ENCODE measurements at regions not wholly inside any gene's neighbourhood (a gene's known extent, or its start where the extent isn't known, plus 50 kb on each side); places are given as distances from the start of the nearest gene placed in this dataset.

- Histone ChIP-seq H3K56ac (ENCODE audit: low read length) (no peak overlapping the region), H3K27me3 (ENCODE audit: insufficient read depth, low read length, poor library complexity) (no peaks in the 10 kb centered on the region), H3K27ac (ENCODE audit: low read depth, low read length) (no peak overlapping the region), H3K79me2 (ENCODE audit: control insufficient read depth, insufficient read depth, low read length) (no peaks in the 10 kb centered on the region), H3K36me3 (ENCODE audit: control insufficient read depth, insufficient read depth, low read length) (no peaks in the 10 kb centered on the region), H2AK5ac (ENCODE audit: low read length) (no peak overlapping the region), H3K4me2 (ENCODE audit: low read length) (no peak overlapping the region), H3K4me1 (ENCODE audit: control insufficient read depth, low read depth, low read length) (no peaks in the 10 kb centered on the region), H2BK5ac (ENCODE audit: low read length) (no peak overlapping the region), H3K18ac (ENCODE audit: low read length) (no peak overlapping the region), H3K4ac (ENCODE audit: low read depth, low read length) (no peak overlapping the region), H3K9ac (ENCODE audit: low read length) (no peak overlapping the region), H3K23ac (ENCODE audit: low read length) (no peak overlapping the region), H2BK15ac (replicated peaks; ENCODE audit: low read depth) (no peak overlapping the region), H3K4me3 (ENCODE audit: low read length) (no peak overlapping the region), H4K8ac (ENCODE audit: low read depth, low read length) (no peak overlapping the region), H3K79me1 (ENCODE audit: low read length) (no peaks in the 10 kb centered on the region), H4K5ac (ENCODE audit: low read length) (no peak overlapping the region), H2BK120ac (ENCODE audit: low read depth, low read length) (no peak overlapping the region)
- no peak for DNase-seq
- WGBS (ENCODE audit: extremely low coverage, insufficient coverage, low lambda C conversion rate): no CpG with 5 or more reads among the region's 3 CpGs
Measured at GRCh38 chr10:8586504-8586903, 532.0 kb downstream of the GATA3 start.

DNA sequence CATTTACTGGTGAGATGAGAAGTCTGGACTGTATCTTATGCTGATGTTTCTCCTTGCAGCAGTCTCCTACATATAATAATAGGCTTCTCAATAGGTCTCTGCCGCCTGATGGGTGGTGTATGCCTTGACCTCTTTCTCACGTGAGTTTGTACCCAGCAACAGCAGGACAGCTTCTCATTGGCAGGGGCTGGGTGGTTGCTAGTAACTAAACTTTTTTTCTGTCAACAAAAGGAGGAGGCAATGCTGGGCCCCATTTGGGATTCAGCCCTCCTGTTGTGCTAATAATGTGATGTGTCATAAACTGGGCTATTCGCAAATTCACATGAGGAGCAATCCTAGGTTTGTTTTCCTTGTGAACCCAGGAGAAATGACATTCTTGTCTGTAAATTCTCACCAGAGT, 533.6 kb downstream of the GATA3 start:
- H3K23ac ChIP-seq (ENCODE audit: low read length): no peak overlapping the region
- no peaks in the 10 kb centered on the region for H3K36me3 ChIP-seq (ENCODE audit: control insufficient read depth, insufficient read depth, low read length)
- H2BK15ac ChIP-seq (replicated peaks; ENCODE audit: low read depth): no peak overlapping the region
- H4K8ac ChIP-seq (ENCODE audit: low read depth, low read length): no peak overlapping the region
- H3K56ac ChIP-seq (ENCODE audit: low read length): no peak overlapping the region
- no peaks in the 10 kb centered on the region for H3K27me3 ChIP-seq (ENCODE audit: insufficient read depth, low read length, poor library complexity)
- no peak overlapping the region for H3K4me2 ChIP-seq (ENCODE audit: low read length)
- no peaks in the 10 kb centered on the region for H3K4me1 ChIP-seq (ENCODE audit: control insufficient read depth, low read depth, low read length)
- no peak overlapping the region for H2BK5ac ChIP-seq (ENCODE audit: low read length)
- H3K79me1 ChIP-seq (ENCODE audit: low read length): no peaks in the 10 kb centered on the region
- H3K4ac ChIP-seq (ENCODE audit: low read depth, low read length): no peak overlapping the region
- H3K18ac ChIP-seq (ENCODE audit: low read length): no peak overlapping the region
- no peak overlapping the region for H2AK5ac ChIP-seq (ENCODE audit: low read length)
- H3K27ac ChIP-seq (ENCODE audit: low read depth, low read length): no peak overlapping the region
- no peak overlapping the region for H3K4me3 ChIP-seq (ENCODE audit: low read length)
- WGBS (ENCODE audit: extremely low coverage, insufficient coverage, low lambda C conversion rate): no CpG with 5 or more reads among the region's 3 CpGs
- DNase-seq: peak; percentile 28
- no peak overlapping the region for H2BK120ac ChIP-seq (ENCODE audit: low read depth, low read length)
- no peaks in the 10 kb centered on the region for H3K79me2 ChIP-seq (ENCODE audit: control insufficient read depth, insufficient read depth, low read length)
- no peak overlapping the region for H3K9ac ChIP-seq (ENCODE audit: low read length)
- H4K5ac ChIP-seq (ENCODE audit: low read length): no peak overlapping the region

GRCh38 chr10:8590518-8590917, 536.0 kb downstream of the GATA3 start:
- Histone ChIP-seq H2AK5ac (ENCODE audit: low read length) (no peak overlapping the region), H2BK5ac (ENCODE audit: low read length) (no peak overlapping the region), H4K5ac (ENCODE audit: low read length) (no peak overlapping the region), H2BK15ac (replicated peaks; ENCODE audit: low read depth) (no peak overlapping the region), H3K27me3 (ENCODE audit: insufficient read depth, low read length, poor library complexity) (no peaks in the 10 kb centered on the region), H3K56ac (ENCODE audit: low read length) (no peak overlapping the region), H3K79me2 (ENCODE audit: control insufficient read depth, insufficient read depth, low read length) (no peaks in the 10 kb centered on the region), H3K9ac (ENCODE audit: low read length) (no peak overlapping the region), H3K4me3 (ENCODE audit: low read length) (no peak overlapping the region), H3K18ac (ENCODE audit: low read length) (no peak overlapping the region), H4K8ac (ENCODE audit: low read depth, low read length) (no peak overlapping the region), H2BK120ac (ENCODE audit: low read depth, low read length) (no peak overlapping the region), H3K4ac (ENCODE audit: low read depth, low read length) (no peak overlapping the region), H3K79me1 (ENCODE audit: low read length) (no peaks in the 10 kb centered on the region), H3K23ac (ENCODE audit: low read length) (no peak overlapping the region), H3K4me1 (ENCODE audit: control insufficient read depth, low read depth, low read length) (no peaks in the 10 kb centered on the region), H3K36me3 (ENCODE audit: control insufficient read depth, insufficient read depth, low read length) (no peaks in the 10 kb centered on the region), H3K27ac (ENCODE audit: low read depth, low read length) (no peak overlapping the region), H3K4me2 (ENCODE audit: low read length) (no peak overlapping the region)
- DNase-seq: no peak

- Histone ChIP-seq H3K4me2 (ENCODE audit: low read length) (no peak overlapping the region), H3K18ac (ENCODE audit: low read length) (no peak overlapping the region), H4K5ac (ENCODE audit: low read length) (no peak overlapping the region), H4K8ac (ENCODE audit: low read depth, low read length) (no peak overlapping the region), H3K9ac (ENCODE audit: low read length) (no peak overlapping the region), H3K23ac (ENCODE audit: low read length) (no peak overlapping the region), H2BK5ac (ENCODE audit: low read length) (no peak overlapping the region), H2BK15ac (replicated peaks; ENCODE audit: low read depth) (no peak overlapping the region), H2BK120ac (ENCODE audit: low read depth, low read length) (no peak overlapping the region), H3K4ac (ENCODE audit: low read depth, low read length) (no peak overlapping the region), H3K79me2 (ENCODE audit: control insufficient read depth, insufficient read depth, low read length) (no peaks in the 10 kb centered on the region), H3K79me1 (ENCODE audit: low read length) (no peaks in the 10 kb centered on the region), H3K56ac (ENCODE audit: low read length) (no peak overlapping the region), H3K4me3 (ENCODE audit: low read length) (no peak overlapping the region), H3K27ac (ENCODE audit: low read depth, low read length) (no peak overlapping the region), H3K36me3 (ENCODE audit: control insufficient read depth, insufficient read depth, low read length) (no peaks in the 10 kb centered on the region), H3K27me3 (ENCODE audit: insufficient read depth, low read length, poor library complexity) (no peaks in the 10 kb centered on the region), H2AK5ac (ENCODE audit: low read length) (no peak overlapping the region), H3K4me1 (ENCODE audit: control insufficient read depth, low read depth, low read length) (no peaks in the 10 kb centered on the region)
- DNase-seq: no peak
- no CpG with 5 or more reads among the region's 7 CpGs for WGBS (ENCODE audit: extremely low coverage, insufficient coverage, low lambda C conversion rate)
Measured at GRCh38 chr10:8591640-8592039, 537.2 kb downstream of the GATA3 start.

DNA sequence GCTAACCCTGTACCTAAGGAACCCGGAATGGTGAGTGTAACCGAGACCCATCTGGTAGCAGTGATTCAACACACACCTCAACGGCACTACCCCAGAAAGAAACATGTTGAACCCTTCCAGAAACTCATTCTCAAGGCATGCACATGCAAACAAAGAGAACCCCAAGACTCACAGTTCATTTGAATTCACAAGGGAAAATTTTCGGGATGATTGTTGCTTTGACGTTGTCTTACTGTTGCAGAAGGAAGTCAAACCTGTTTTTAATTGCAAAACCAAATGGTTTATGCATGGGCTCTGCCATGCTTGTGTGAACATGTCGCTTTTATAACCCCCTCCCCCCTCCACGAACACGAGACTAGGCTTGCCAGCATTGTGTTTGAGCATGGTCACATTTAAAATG, 539.7 kb downstream of the GATA3 start:
- Histone ChIP-seq H3K9ac (ENCODE audit: low read length) (no peak overlapping the region), H3K79me2 (ENCODE audit: control insufficient read depth, insufficient read depth, low read length) (no peaks in the 10 kb centered on the region), H3K36me3 (ENCODE audit: control insufficient read depth, insufficient read depth, low read length) (no peaks in the 10 kb centered on the region), H3K4me3 (ENCODE audit: low read length) (no peak overlapping the region), H2BK120ac (ENCODE audit: low read depth, low read length) (no peak overlapping the region), H3K79me1 (ENCODE audit: low read length) (no peaks in the 10 kb centered on the region), H3K27ac (ENCODE audit: low read depth, low read length) (no peak overlapping the region), H3K4ac (ENCODE audit: low read depth, low read length) (no peak overlapping the region), H3K27me3 (ENCODE audit: insufficient read depth, low read length, poor library complexity) (no peaks in the 10 kb centered on the region), H4K5ac (ENCODE audit: low read length) (no peak overlapping the region), H3K18ac (ENCODE audit: low read length) (no peak overlapping the region), H3K23ac (ENCODE audit: low read length) (no peak overlapping the region), H3K4me2 (ENCODE audit: low read length) (no peak overlapping the region), H2BK15ac (replicated peaks; ENCODE audit: low read depth) (no peak overlapping the region), H2AK5ac (ENCODE audit: low read length) (no peak overlapping the region), H4K8ac (ENCODE audit: low read depth, low read length) (no peak overlapping the region), H3K4me1 (ENCODE audit: control insufficient read depth, low read depth, low read length) (no peaks in the 10 kb centered on the region), H3K56ac (ENCODE audit: low read length) (no peak overlapping the region), H2BK5ac (ENCODE audit: low read length) (no peak overlapping the region)
- WGBS (ENCODE audit: extremely low coverage, insufficient coverage, low lambda C conversion rate): no CpG with 5 or more reads among the region's 8 CpGs
- no peak for DNase-seq

GRCh38 chr10:8594711-8595110, 540.2 kb downstream of the GATA3 start:
- Histone ChIP-seq H3K36me3 (ENCODE audit: control insufficient read depth, insufficient read depth, low read length) (no peaks in the 10 kb centered on the region), H2BK5ac (ENCODE audit: low read length) (no peak overlapping the region), H4K8ac (ENCODE audit: low read depth, low read length) (no peak overlapping the region), H2BK15ac (replicated peaks; ENCODE audit: low read depth) (no peak overlapping the region), H3K9ac (ENCODE audit: low read length) (no peak overlapping the region), H2BK120ac (ENCODE audit: low read depth, low read length) (no peak overlapping the region), H3K4me3 (ENCODE audit: low read length) (no peak overlapping the region), H3K79me1 (ENCODE audit: low read length) (no peaks in the 10 kb centered on the region), H3K56ac (ENCODE audit: low read length) (no peak overlapping the region), H3K4me1 (ENCODE audit: control insufficient read depth, low read depth, low read length) (no peaks in the 10 kb centered on the region), H3K18ac (ENCODE audit: low read length) (no peak overlapping the region), H2AK5ac (ENCODE audit: low read length) (no peak overlapping the region), H3K23ac (ENCODE audit: low read length) (no peak overlapping the region), H3K79me2 (ENCODE audit: control insufficient read depth, insufficient read depth, low read length) (no peaks in the 10 kb centered on the region), H3K4ac (ENCODE audit: low read depth, low read length) (no peak overlapping the region), H3K27ac (ENCODE audit: low read depth, low read length) (no peak overlapping the region), H3K27me3 (ENCODE audit: insufficient read depth, low read length, poor library complexity) (no peaks in the 10 kb centered on the region), H3K4me2 (ENCODE audit: low read length) (no peak overlapping the region), H4K5ac (ENCODE audit: low read length) (no peak overlapping the region)
- no CpG with 5 or more reads among the region's 5 CpGs for WGBS (ENCODE audit: extremely low coverage, insufficient coverage, low lambda C conversion rate)
- DNase-seq: no peak

All from mesendoderm (in vitro differentiated cells).